ENCODE measurements at regions not wholly inside any gene's neighbourhood (a gene's known extent, or its start where the extent isn't known, plus 50 kb on each side); places are given as distances from the start of the nearest gene placed in this dataset.

- peaks cover 12% of the 10 kb centered on the region for H3K27me3 Mint-ChIP-seq (ENCODE audit: low read depth)
- no peak overlapping the region for H3K27ac Mint-ChIP-seq
- H3K4me1 Mint-ChIP-seq (ENCODE audit: low read depth): peaks cover 12% of the 10 kb centered on the region
- no peaks in the 10 kb centered on the region for H3K36me3 Mint-ChIP-seq (ENCODE audit: low read depth)
- H3K4me3 Mint-ChIP-seq (ENCODE audit: low read depth): no peak overlapping the region
- intact Hi-C loops (cut with micrococcal nuclease): no loop called here
- no peak for DNase-seq (ENCODE audit: low spot score)
- no peaks in the 10 kb centered on the region for H3K9me3 Mint-ChIP-seq
Measured at GRCh38 chr4:108519208-108519833, 101.1 kb upstream of the RPL34 start.

- H3K27ac Mint-ChIP-seq: no peak overlapping the region
Measured at GRCh38 chr4:108512615-108513505, 107.5 kb upstream of the RPL34 start.

GRCh38 chr4:108511618-108512017 lies 108.8 kb upstream of the RPL34 start:
- no peak overlapping the region for H3K27ac Mint-ChIP-seq
- DNase-seq (ENCODE audit: low spot score): no peak
- H3K27me3 Mint-ChIP-seq (ENCODE audit: low read depth): peaks cover 25% of the 10 kb centered on the region
- intact Hi-C loops (cut with micrococcal nuclease): no loop called here
- H3K9me3 Mint-ChIP-seq: peaks cover 5% of the 10 kb centered on the region
- peaks cover 16% of the 10 kb centered on the region for H3K4me1 Mint-ChIP-seq (ENCODE audit: low read depth)
- H3K36me3 Mint-ChIP-seq (ENCODE audit: low read depth): no peaks in the 10 kb centered on the region
- H3K4me3 Mint-ChIP-seq (ENCODE audit: low read depth): no peak overlapping the region

More at GRCh38 chr4:108512615-108513505, 107.5 kb upstream of the RPL34 start:
- no peaks in the 10 kb centered on the region for H3K36me3 Mint-ChIP-seq (ENCODE audit: low read depth)
- peak overlapping the region; percentile 27 for H3K4me3 Mint-ChIP-seq (ENCODE audit: low read depth)
- H3K4me1 Mint-ChIP-seq (ENCODE audit: low read depth): peaks cover 15% of the 10 kb centered on the region
- peaks cover 5% of the 10 kb centered on the region for H3K9me3 Mint-ChIP-seq
- DNase-seq (ENCODE audit: low spot score): no peak
- intact Hi-C loops (cut with micrococcal nuclease): no loop called here
- peaks cover 26% of the 10 kb centered on the region for H3K27me3 Mint-ChIP-seq (ENCODE audit: low read depth)

GRCh38 chr4:108502356-108502755 lies 118.0 kb upstream of the RPL34 start:
- Mint-ChIP-seq H3K9me3 (peaks cover 12% of the 10 kb centered on the region), H3K27ac (no peak overlapping the region), H3K27me3 (ENCODE audit: low read depth) (peaks cover 14% of the 10 kb centered on the region), H3K4me3 (ENCODE audit: low read depth) (no peak overlapping the region), H3K4me1 (ENCODE audit: low read depth) (peaks cover 6% of the 10 kb centered on the region), H3K36me3 (ENCODE audit: low read depth) (peaks cover 3% of the 10 kb centered on the region)
- intact Hi-C loops (cut with micrococcal nuclease): no loop called here
- no peak for DNase-seq (ENCODE audit: low spot score)

GRCh38 chr4:108498925-108499324 lies 121.5 kb upstream of the RPL34 start:
- Mint-ChIP-seq H3K4me1 (ENCODE audit: low read depth) (no peaks in the 10 kb centered on the region), H3K27ac (no peak overlapping the region), H3K4me3 (ENCODE audit: low read depth) (no peak overlapping the region), H3K36me3 (ENCODE audit: low read depth) (peaks cover 3% of the 10 kb centered on the region), H3K9me3 (peaks cover 27% of the 10 kb centered on the region), H3K27me3 (ENCODE audit: low read depth) (peaks cover 14% of the 10 kb centered on the region)
- DNase-seq (ENCODE audit: low spot score): no peak
- intact Hi-C loops (cut with micrococcal nuclease): no loop called here

GRCh38 chr4:108493596-108493931 lies 126.8 kb upstream of the RPL34 start:
- Mint-ChIP-seq H3K4me3 (ENCODE audit: low read depth) (no peak overlapping the region), H3K27ac (no peak overlapping the region), H3K36me3 (ENCODE audit: low read depth) (peaks cover 5% of the 10 kb centered on the region), H3K4me1 (ENCODE audit: low read depth) (no peaks in the 10 kb centered on the region), H3K27me3 (ENCODE audit: low read depth) (peaks cover 12% of the 10 kb centered on the region), H3K9me3 (peaks cover 32% of the 10 kb centered on the region)
- no peak for DNase-seq (ENCODE audit: low spot score)
- intact Hi-C loops (cut with micrococcal nuclease): loop anchor here (2.0 kb wide), 1 partner anchor 475 kb away; no protein-coding TSS in a partner anchor

- H3K27ac Mint-ChIP-seq: no peak overlapping the region
- peaks cover 12% of the 10 kb centered on the region for H3K27me3 Mint-ChIP-seq (ENCODE audit: low read depth)
- intact Hi-C loops (cut with micrococcal nuclease): loop anchor here (2.0 kb wide), 1 partner anchor 474 kb away; no protein-coding TSS in a partner anchor
- H3K4me3 Mint-ChIP-seq (ENCODE audit: low read depth): no peak overlapping the region
- H3K36me3 Mint-ChIP-seq (ENCODE audit: low read depth): peaks cover 5% of the 10 kb centered on the region
- H3K4me1 Mint-ChIP-seq (ENCODE audit: low read depth): no peaks in the 10 kb centered on the region
- DNase-seq (ENCODE audit: low spot score): no peak
- H3K9me3 Mint-ChIP-seq: peaks cover 32% of the 10 kb centered on the region
Measured at GRCh38 chr4:108492816-108493595, 127.4 kb upstream of the RPL34 start.

- Mint-ChIP-seq H3K27ac (no peak overlapping the region), H3K9me3 (peaks cover 12% of the 10 kb centered on the region)
Measured at GRCh38 chr4:108488865-108489264, 131.5 kb upstream of the RPL34 start.

GRCh38 chr4:108486046-108486445 lies 134.3 kb upstream of the RPL34 start:
- no peak for DNase-seq (ENCODE audit: low spot score)
- H3K9me3 Mint-ChIP-seq: no peaks in the 10 kb centered on the region
- peaks cover 34% of the 10 kb centered on the region for H3K4me1 Mint-ChIP-seq (ENCODE audit: low read depth)
- peaks cover 2% of the 10 kb centered on the region for H3K36me3 Mint-ChIP-seq (ENCODE audit: low read depth)
- peaks cover 10% of the 10 kb centered on the region for H3K27me3 Mint-ChIP-seq (ENCODE audit: low read depth)
- H3K4me3 Mint-ChIP-seq (ENCODE audit: low read depth): no peak overlapping the region
- intact Hi-C loops (cut with micrococcal nuclease): no loop called here
- no peak overlapping the region for H3K27ac Mint-ChIP-seq

More at GRCh38 chr4:108488865-108489264, 131.5 kb upstream of the RPL34 start:
- Mint-ChIP-seq H3K36me3 (ENCODE audit: low read depth) (peaks cover 8% of the 10 kb centered on the region), H3K27me3 (ENCODE audit: low read depth) (peaks cover 10% of the 10 kb centered on the region), H3K4me1 (ENCODE audit: low read depth) (peaks cover 13% of the 10 kb centered on the region), H3K4me3 (ENCODE audit: low read depth) (no peak overlapping the region)
- intact Hi-C loops (cut with micrococcal nuclease): no loop called here
- no peak for DNase-seq (ENCODE audit: low spot score)

- Mint-ChIP-seq H3K27ac (no peak overlapping the region), H3K9me3 (no peaks in the 10 kb centered on the region), H3K27me3 (ENCODE audit: low read depth) (peaks cover 6% of the 10 kb centered on the region), H3K36me3 (ENCODE audit: low read depth) (peaks cover 2% of the 10 kb centered on the region), H3K4me1 (ENCODE audit: low read depth) (peaks cover 34% of the 10 kb centered on the region), H3K4me3 (ENCODE audit: low read depth) (no peak overlapping the region)
- DNase-seq (ENCODE audit: low spot score): no peak
- intact Hi-C loops (cut with micrococcal nuclease): loop anchor here (1.0 to 5.0 kb wide), 3 partner anchors 308 to 452 kb away; no protein-coding TSS in a partner anchor
Measured at GRCh38 chr4:108484187-108484586, 136.2 kb upstream of the RPL34 start.

- H3K27me3 Mint-ChIP-seq (ENCODE audit: low read depth): peaks cover 4% of the 10 kb centered on the region
- H3K4me3 Mint-ChIP-seq (ENCODE audit: low read depth): no peak overlapping the region
- DNase-seq (ENCODE audit: low spot score): no peak
- intact Hi-C loops (cut with micrococcal nuclease): loop anchor here (1.0 to 5.0 kb wide), 5 partner anchors 57 to 451 kb away; no protein-coding TSS in a partner anchor
- peaks cover 34% of the 10 kb centered on the region for H3K4me1 Mint-ChIP-seq (ENCODE audit: low read depth)
- peak overlapping the region; percentile 69 for H3K27ac Mint-ChIP-seq
- no peaks in the 10 kb centered on the region for H3K9me3 Mint-ChIP-seq
- H3K36me3 Mint-ChIP-seq (ENCODE audit: low read depth): peaks cover 2% of the 10 kb centered on the region
Measured at GRCh38 chr4:108483650-108484049, 136.7 kb upstream of the RPL34 start.

- Mint-ChIP-seq H3K4me3 (ENCODE audit: low read depth) (peak overlapping the region; percentile 60), H3K4me1 (ENCODE audit: low read depth) (peaks cover 36% of the 10 kb centered on the region), H3K36me3 (ENCODE audit: low read depth) (peaks cover 2% of the 10 kb centered on the region), H3K27me3 (ENCODE audit: low read depth) (peaks cover 4% of the 10 kb centered on the region), H3K9me3 (no peaks in the 10 kb centered on the region), H3K27ac (peak overlapping the region; percentile 69)
- peak; percentile 35 for DNase-seq (ENCODE audit: low spot score)
- intact Hi-C loops (cut with micrococcal nuclease): loop anchor here (2.0 to 5.0 kb wide), 4 partner anchors 56 to 451 kb away; no protein-coding TSS in a partner anchor
Measured at GRCh38 chr4:108483079-108483478, 137.3 kb upstream of the RPL34 start.
